Motor neuron (in vitro differentiated cells): ENCODE measurements at regions not wholly inside any gene's neighbourhood (a gene's known extent, or its start where the extent isn't known, plus 50 kb on each side); places are given as distances from the start of the nearest gene placed in this dataset.
A peak's percentile ranks its signal among the peaks of the same experiment; 100 is the strongest.

ENCODE experiments used
- ATAC-seq, 8 experiments: fragments of 200-7000 bp; cut with Tn5 transposase; replicated peaks in 6 of 8; 2 replicates each; pipeline ENCODE4 v1.8.0; 2021; ENCODE audit warnings: mild to moderate bottlenecking in 8 of 8, moderate library complexity in 8 of 8
- H3K27ac ChIP-seq, 2 donors: fragments of 250-450 bp; sonication (Bioruptor Pico); 2 replicates each; pipeline ENCODE4 v1.9.0; 2021; ENCODE audit warnings: antibody characterized with exemption in 2 of 2, mild to moderate bottlenecking in 2 of 2, moderate library complexity in 1 of 2
- H3K4me1 ChIP-seq, 2 donors: fragments of 250-450 bp; sonication (Bioruptor Pico); replicated peaks in 1 of 2; 2 replicates each; pipeline ENCODE4 v1.6.1; 2021; ENCODE audit warnings: antibody characterized with exemption in 2 of 2, mild to moderate bottlenecking in 2 of 2, moderate library complexity in 1 of 2
- H3K4me3 ChIP-seq, 5 donors: fragments of 250-450 bp; sonication (Bioruptor Pico); 2 replicates each; pipeline ENCODE4 v1.9.0; 2021; ENCODE audit warnings: antibody characterized with exemption in 5 of 5, mild to moderate bottlenecking in 5 of 5, moderate library complexity in 4 of 5
- whole genome bisulfite sequencing, 10 experiments: fragments of 450-650 bp; shearing (Covaris generic); methylation state at CpG; one replicate each; pipeline ENCODE4 v1.0.0; 2022; 5-methylcytosine and 5-hydroxymethylcytosine counted together
- in situ Hi-C, 9 experiments: fragments of 400-800 bp; cut with MboI; loops; one replicate each; pipeline ENCODE4 v1.15.0; 2021; ENCODE audit warnings: low sequenced_read_pairs in 9 of 9, low pct_unique_long_range_greater_than_20kb in 2 of 9; ENCODE audit not compliant: unreplicated experiment in 9 of 9

DNA sequence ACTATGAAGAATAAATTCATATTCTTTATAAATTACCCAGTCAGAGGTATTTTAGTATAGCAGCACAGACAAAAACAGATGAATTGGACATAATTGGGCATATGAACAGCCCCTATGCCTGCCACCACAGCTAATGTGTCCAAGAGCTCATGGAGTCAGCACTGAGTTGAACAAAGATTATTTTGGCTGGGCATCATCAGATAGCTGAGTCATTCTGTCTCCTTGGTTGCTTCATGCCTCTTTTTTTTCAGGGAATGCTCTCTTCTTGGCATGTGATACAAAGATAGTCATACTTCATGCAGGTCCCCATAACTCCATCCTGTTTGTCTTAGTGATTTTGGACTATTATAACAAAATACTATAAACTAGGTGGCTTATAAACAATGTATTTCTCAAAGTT is 275.6 kb downstream of the TENT5A start:
- Histone ChIP-seq H3K4me1 (no peaks in the 10 kb centered on the region), H3K27ac (no peak overlapping the region), H3K4me3 (no peak overlapping the region)
- in situ Hi-C loops = no loop called here
- peak in 1 of 8 experiments; percentile 36 for ATAC-seq

DNA sequence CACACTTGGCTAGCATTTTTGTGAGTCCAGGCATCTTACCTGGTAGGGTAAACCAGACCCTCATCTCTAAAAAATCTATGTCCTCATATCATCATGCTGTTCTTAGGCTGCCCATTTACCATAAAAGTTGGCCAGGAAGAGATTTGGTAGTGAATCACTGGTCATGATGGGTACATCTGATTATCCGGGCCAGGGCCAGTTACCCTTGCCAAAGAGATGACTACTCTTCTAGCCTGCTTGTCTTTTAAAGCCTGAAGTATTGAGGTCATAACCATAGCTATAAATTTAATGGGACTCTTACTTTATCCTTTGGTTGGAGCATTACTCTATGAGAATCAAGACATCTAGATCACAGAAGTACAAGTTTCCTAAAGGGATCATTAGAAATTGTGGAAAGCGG is 276.8 kb downstream of the TENT5A start:
- no peaks in the 10 kb centered on the region for H3K4me1 ChIP-seq
- in situ Hi-C loops = no loop called here
- H3K27ac ChIP-seq = no peak overlapping the region
- H3K4me3 ChIP-seq = no peak overlapping the region
- 100% methylated on average over 1 to 2 of the region's 2 CpGs; no CpG with 5 or more reads in 7 of the 10 experiments for WGBS, 10 experiments
- ATAC-seq = no peak

DNA sequence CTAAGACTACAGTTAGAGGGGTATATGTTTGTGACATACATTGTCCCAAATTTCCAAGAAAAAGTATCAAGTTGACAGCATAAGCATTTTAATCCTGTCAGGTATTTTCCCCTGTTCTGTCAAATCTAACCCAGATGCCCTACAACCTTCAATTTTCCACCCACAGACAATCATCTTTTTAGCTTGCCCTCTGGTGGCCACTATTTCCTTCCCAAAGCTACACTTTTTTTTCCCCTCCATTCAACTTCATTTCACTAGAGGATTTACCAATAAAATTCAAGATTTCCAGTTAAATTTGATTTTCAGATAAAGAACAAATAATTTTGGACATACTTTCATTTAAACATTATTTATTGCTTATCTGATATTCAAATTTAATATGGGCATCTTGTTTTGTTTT is 286.6 kb downstream of the TENT5A start:
- in situ Hi-C loops = no loop called here
- ATAC-seq = peak in 1 of 8 experiments; percentile 35
- H3K4me1 ChIP-seq = no peaks in the 10 kb centered on the region
- H3K4me3 ChIP-seq = no peak overlapping the region
- H3K27ac ChIP-seq = no peak overlapping the region

DNA sequence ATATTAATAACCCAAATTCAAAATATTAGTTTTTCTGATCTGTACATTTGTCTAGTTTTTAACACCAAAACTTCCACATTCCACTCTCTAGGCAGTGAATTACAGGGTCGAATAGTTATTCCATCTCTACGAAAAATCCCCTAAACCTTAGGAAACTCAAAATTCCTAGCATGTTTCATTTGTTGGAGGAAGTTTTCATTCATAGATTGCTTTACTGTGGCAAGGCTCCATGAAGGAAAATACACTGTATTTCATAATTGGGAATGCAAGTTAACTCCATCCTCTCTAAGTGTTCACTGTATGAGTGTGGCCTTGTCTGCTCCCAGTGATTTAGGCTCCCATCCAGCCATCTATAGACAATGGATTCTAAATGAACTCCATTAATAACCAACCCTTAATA is 296.1 kb downstream of the TENT5A start:
- H3K4me3 ChIP-seq = no peak overlapping the region
- H3K4me1 ChIP-seq = no peaks in the 10 kb centered on the region
- no peak for ATAC-seq
- no peak overlapping the region for H3K27ac ChIP-seq
- in situ Hi-C loops = no loop called here
- 17 to 100% (median 89%) methylated on average over 1 to 2 of the region's 2 CpGs; no CpG with 5 or more reads in 2 of the 10 experiments for WGBS, 10 experiments

DNA sequence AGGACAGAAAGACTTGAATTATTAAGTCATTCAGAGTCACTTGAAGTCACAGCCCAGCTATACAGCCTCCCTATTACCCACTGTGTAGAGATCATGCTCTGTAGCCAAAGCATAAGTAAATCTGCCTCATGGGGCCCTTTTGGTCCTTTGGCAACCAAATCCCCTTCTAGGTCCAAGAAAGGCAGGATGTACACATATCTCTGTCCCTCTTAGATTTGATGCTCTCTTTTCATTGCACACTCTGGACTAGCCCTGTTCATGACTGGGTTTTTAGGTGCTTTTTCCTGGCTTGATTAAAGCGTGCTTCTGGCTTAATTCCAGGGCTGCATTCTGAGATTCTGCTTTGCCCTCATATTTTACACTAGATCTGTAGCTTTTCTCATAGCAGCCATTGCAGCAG is 296.8 kb downstream of the TENT5A start:
- H3K4me3 ChIP-seq = no peak overlapping the region
- WGBS, 10 experiments = 0 to 92% (median 74%) methylated on average over 1 of the region's 1 CpG; no CpG with 5 or more reads in 4 of the 10 experiments
- no peak for ATAC-seq
- no peak overlapping the region for H3K27ac ChIP-seq
- H3K4me1 ChIP-seq = no peaks in the 10 kb centered on the region
- in situ Hi-C loops = no loop called here

DNA sequence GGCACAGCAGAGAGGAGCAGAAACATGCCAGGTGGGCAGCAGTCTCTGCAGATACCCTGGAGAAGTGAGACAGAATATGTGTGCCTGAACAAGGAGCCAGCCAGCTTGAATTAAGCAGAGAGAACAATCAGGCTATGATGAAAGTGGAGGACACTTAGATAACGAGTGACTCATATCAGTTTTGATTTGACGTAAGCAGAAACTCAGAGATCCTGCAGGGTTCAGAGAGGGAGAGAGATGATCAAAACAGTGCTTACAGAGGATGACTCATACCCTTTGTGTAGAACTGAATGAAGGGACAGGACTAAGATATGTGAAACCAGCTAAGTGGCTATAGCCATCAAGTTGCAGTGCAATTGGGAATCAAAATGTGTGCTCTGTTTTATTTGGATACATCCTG is 300.7 kb downstream of the TENT5A start:
- 0 to 52% (median 39%) methylated on average over 1 to 2 of the region's 2 CpGs; no CpG with 5 or more reads in 5 of the 10 experiments for WGBS, 10 experiments
- in situ Hi-C loops = no loop called here
- ATAC-seq = peak in 7 of 8 experiments; percentile 81 to 98 (median 97)
- Histone ChIP-seq H3K27ac (peak overlapping the region in 1 of 2 donors; percentile 67), H3K4me1 (no peaks in the 10 kb centered on the region), H3K4me3 (no peak overlapping the region)

DNA sequence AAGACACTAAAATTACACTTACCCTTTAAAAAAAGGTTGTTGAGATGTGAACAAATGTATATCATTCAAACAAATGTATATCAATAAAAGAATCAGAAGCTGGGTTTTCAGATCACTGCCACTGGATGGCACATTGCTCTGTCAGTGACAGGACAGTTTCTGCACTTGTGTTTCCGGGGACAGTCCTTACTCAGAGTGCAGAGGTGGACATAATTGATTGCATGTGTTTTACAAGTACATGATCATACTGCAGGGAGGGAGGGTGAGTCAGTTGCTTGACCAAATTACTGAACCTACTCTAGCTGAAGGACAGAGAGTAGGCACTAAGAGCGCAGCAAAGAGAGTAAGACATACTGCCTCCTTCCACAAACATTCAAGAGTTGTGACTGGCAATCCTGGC is 302.3 kb downstream of the TENT5A start:
- Histone ChIP-seq H3K4me3 (no peak overlapping the region), H3K27ac (no peak overlapping the region), H3K4me1 (no peaks in the 10 kb centered on the region)
- 0 to 83% (median 75%) methylated on average over 1 to 2 of the region's 2 CpGs; no CpG with 5 or more reads in 5 of the 10 experiments for WGBS, 10 experiments
- ATAC-seq = peak in 7 of 8 experiments; percentile 70 to 92 (median 77)
- in situ Hi-C loops = no loop called here

DNA sequence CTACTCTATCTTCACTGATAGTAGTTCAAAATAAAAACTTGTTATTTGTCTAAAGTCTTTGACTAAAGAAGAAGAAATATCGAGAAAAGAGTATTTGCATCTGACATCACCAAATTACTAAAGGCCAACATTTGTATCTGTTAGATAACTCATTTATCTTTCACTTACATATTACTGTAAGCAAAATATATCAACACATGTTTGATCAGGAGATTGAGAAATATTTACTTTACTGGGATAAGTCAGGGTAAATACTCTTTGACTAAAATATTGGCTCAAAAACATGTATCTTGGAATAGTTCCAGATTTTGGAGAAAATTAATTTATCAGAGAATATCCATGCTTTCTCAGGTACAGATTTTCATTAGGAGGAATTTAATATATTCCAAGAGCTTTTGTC is 306.0 kb downstream of the TENT5A start:
- 0 to 100% (median 80%) methylated on average over 1 of the region's 1 CpG; no CpG with 5 or more reads in 3 of the 10 experiments for WGBS, 10 experiments
- no peak overlapping the region for H3K4me3 ChIP-seq
- no peaks in the 10 kb centered on the region for H3K4me1 ChIP-seq
- in situ Hi-C loops = no loop called here
- no peak for ATAC-seq
- no peak overlapping the region for H3K27ac ChIP-seq

DNA sequence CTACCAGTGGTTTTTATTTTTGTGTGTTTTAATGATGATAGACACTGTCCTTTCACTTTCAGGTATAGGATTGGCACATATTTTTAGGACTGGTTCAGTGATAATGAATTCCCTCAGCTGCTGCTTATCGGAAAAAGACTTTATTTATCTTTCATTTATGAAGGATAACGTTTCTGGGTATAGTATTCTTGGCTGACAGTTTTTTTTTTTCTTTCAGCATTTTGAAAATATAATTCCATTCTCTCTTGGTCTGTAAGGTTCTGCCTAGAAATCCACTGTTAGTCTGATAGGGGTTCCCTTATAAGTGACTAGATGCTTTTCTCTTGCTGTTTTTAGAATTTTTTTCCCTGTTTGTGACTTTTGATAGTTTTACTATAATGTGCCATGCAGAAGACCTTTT is 313.1 kb downstream of the TENT5A start:
- Histone ChIP-seq H3K27ac (no peak overlapping the region), H3K4me3 (no peak overlapping the region), H3K4me1 (no peaks in the 10 kb centered on the region)
- no peak for ATAC-seq
- in situ Hi-C loops = no loop called here
- 60 to 100% (median 81%) methylated on average over 2 of the region's 2 CpGs for WGBS, 10 experiments

DNA sequence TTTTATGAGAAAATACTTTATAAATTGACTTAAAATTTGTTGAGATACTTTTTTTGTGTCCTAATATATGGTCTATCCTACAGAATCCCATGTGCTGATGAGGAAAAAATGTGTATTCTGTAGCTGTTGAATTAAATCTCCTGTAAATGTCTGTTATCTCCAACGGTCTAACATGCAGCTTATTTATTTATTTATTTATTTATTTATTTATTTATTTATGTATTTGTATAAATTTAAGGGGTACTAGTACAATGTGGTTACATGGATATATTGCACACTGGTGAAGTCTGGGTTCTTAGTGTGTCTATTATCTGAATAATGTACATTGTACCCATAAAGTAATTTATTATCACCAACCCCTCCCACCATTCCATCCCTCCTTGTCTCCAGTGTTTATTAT is 315.5 kb downstream of the TENT5A start:
- 8 to 75% (median 37%) methylated on average over 1 of the region's 1 CpG; no CpG with 5 or more reads in 2 of the 10 experiments for WGBS, 10 experiments
- no peaks in the 10 kb centered on the region for H3K4me1 ChIP-seq
- no peak overlapping the region for H3K27ac ChIP-seq
- no peak for ATAC-seq
- in situ Hi-C loops = no loop called here
- H3K4me3 ChIP-seq = no peak overlapping the region

DNA sequence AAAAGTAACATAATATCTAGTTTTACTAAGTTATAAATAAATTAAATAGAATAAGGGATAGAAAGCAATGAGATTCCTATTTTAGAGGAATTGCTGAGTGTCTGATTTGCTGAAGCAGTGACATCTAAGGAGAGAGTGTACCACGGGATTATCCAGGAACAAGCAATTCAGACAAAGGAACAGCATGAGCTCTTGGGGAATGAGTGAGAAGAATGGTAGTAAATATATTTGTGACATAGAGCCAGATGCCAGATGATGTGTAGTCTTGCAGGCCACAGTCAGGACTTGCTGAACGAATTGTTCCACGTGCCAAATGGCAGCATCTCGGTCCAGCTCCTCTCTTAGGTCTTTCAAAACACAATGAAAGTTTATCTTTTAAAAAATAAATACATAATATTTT is 339.2 kb downstream of the TENT5A start:
- 40 to 91% (median 78%) methylated on average over 1 to 4 of the region's 4 CpGs; no CpG with 5 or more reads in 2 of the 10 experiments for WGBS, 10 experiments
- Histone ChIP-seq H3K4me1 (no peaks in the 10 kb centered on the region), H3K4me3 (no peak overlapping the region), H3K27ac (no peak overlapping the region)
- ATAC-seq = no peak
- in situ Hi-C loops = no loop called here

DNA sequence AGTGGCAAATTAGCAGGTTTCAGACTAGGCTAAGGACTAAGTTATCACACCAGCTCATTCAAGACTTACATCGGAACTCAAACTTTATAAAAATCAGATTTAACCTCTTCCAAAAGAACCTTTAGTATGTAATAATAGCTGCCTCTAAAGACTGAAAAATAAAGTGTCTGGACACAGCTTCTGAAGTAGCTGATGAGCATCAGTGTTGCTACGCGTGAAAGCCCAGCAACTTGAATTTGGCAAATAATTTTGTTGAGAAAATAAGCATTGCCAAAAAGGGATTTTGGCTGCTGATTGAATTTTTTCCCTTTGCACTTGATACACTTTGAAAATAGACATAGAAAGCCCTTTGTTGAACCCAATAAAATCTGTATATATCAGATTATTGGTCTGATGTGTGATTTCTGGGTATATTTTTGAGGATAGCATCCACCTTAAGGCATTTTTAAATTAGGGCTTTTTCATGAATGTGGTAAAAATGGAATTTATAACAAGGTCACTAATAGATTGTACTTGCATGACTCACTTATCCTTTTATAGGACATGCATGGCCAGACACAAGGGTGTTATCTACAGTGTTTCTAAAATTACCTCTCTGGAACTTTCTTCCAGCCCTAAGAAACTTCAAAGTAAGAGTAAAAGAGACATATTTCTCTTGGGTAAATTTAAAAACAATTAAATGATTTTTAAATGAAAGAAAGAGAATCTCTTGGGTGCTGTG is 350.4 kb downstream of the TENT5A start:
- WGBS, 10 experiments = 20 to 100% (median 86%) methylated on average over 1 to 3 of the region's 3 CpGs; no CpG with 5 or more reads in 1 of the 10 experiments
- Histone ChIP-seq H3K27ac (no peak overlapping the region), H3K4me3 (no peak overlapping the region), H3K4me1 (no peaks in the 10 kb centered on the region)
- in situ Hi-C loops = no loop called here
- no peak for ATAC-seq

DNA sequence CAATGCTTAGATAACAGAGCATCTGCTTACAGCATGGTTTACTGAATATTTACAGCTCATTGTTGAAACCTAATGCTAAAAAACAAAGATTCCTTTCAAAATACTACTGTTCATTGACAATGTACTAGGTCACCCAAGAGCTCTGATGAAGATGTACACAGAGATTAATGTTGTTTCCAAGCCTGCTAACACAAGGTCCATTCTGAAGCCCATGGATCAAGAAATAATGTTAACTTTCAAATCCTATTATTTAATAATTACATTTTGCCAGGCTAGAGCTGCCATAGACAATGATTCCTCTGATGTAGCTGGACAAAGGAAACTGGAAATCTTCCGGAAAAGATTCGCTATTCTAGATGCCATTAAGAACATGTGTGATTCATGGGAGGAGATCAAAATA is 355.6 kb downstream of the TENT5A start:
- in situ Hi-C loops = no loop called here
- H3K4me3 ChIP-seq = no peak overlapping the region
- H3K4me1 ChIP-seq = no peaks in the 10 kb centered on the region
- H3K27ac ChIP-seq = no peak overlapping the region
- WGBS, 10 experiments = 78 to 100% (median 90%) methylated on average over 1 to 2 of the region's 2 CpGs; no CpG with 5 or more reads in 3 of the 10 experiments
- ATAC-seq = no peak

DNA sequence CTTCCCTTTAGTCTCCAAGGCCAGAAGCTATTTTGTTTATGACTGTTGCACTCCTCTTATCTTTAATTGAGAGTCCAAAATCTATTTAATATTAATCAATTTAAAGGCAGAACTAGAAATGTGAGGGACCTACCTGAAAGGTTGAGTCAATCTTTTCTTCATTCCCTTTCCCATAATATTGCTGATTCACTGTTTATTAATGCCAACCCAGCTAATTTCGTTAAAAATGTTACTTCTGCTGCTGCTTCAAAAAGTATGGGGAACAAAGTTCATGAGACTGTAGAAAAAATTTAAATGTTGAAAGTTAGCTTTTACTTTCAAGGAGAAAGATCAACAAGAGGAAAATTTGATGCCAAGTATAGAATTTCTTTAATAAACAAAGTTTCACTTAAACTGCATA is 365.3 kb downstream of the TENT5A start:
- Histone ChIP-seq H3K4me1 (no peaks in the 10 kb centered on the region), H3K27ac (no peak overlapping the region), H3K4me3 (no peak overlapping the region)
- 22 to 100% (median 86%) methylated on average over 1 of the region's 1 CpG; no CpG with 5 or more reads in 1 of the 10 experiments for WGBS, 10 experiments
- no peak for ATAC-seq
- in situ Hi-C loops = no loop called here
